Uterus (tissue), 3 donors: ENCODE measurements at regions not wholly inside any gene's neighbourhood (a gene's known extent, or its start where the extent isn't known, plus 50 kb on each side); places are given as distances from the start of the nearest gene placed in this dataset.

ENCODE experiments used
- DNase-seq, 2 donors: peaks; one replicate each; pipeline ENCODE4 v3.0.0-alpha.2; 2019 to 2020
- H3K27ac ChIP-seq, 2 donors: fragments of 200-600 bp; sonication (generic); 1 replicate in 1 of 2; 2 replicates in 1 of 2; pipeline ENCODE4 v1.5.1; 2016 to 2018
- H3K27me3 ChIP-seq, 2 donors: fragments of 200-600 bp; sonication (generic); one replicate each; pipeline ENCODE4 v1.5.1; 2018 to 2019; ENCODE audit warnings: control low read depth in 1 of 2
- H3K36me3 ChIP-seq, 2 donors: fragments of 200-600 bp; sonication (generic); one replicate each; pipeline ENCODE4 v1.5.1; 2019; ENCODE audit warnings: control low read depth in 1 of 2
- H3K4me1 ChIP-seq, 2 donors: fragments of 200-600 bp; sonication (generic); one replicate each; pipeline ENCODE4 v1.5.1; 2018 to 2019; ENCODE audit warnings: control low read depth in 1 of 2
- H3K4me3 ChIP-seq, 2 donors: fragments of 200-600 bp; sonication (generic); 1 replicate in 1 of 2; 2 replicates in 1 of 2; pipeline ENCODE4 v1.5.1; 2018 to 2019; ENCODE audit warnings: mild to moderate bottlenecking in 1 of 2
- H3K9me3 ChIP-seq, 2 donors: fragments of 200-600 bp; sonication (generic); one replicate each; pipeline ENCODE4 v1.5.1; 2019; ENCODE audit warnings: control low read depth in 1 of 2
- POLR2A ChIP-seq, 2 donors: fragments of 450-650 bp; IDR thresholded peaks; one replicate each; pipeline ENCODE4 v1.6.1; 2016; ENCODE audit warnings: antibody characterized with exemption in 2 of 2, mild to moderate bottlenecking in 1 of 2, moderate library complexity in 1 of 2
- intact Hi-C: fragments of 100-400 bp; cut with DNase I; formaldehyde crosslinking; loops from one replicate; pipeline ENCODE4 v1.15.1; 2023; ENCODE audit warnings: low total_unique reads
- TF ChIP-seq, protein P1 (sequence below), 4 experiments: fragments of 200-600 bp in 2 of 4; fragments of 450-650 bp in 2 of 4; sonication (generic) in 2 of 4; IDR thresholded peaks; one replicate each; pipeline ENCODE4 v1.5.1; 2016 to 2019; ENCODE audit warnings: antibody characterized with exemption in 4 of 4, mild to moderate bottlenecking in 2 of 4, moderate library complexity in 1 of 4
- donor health status: DM: yes; HTN: yes; CAD: no.

DNA sequence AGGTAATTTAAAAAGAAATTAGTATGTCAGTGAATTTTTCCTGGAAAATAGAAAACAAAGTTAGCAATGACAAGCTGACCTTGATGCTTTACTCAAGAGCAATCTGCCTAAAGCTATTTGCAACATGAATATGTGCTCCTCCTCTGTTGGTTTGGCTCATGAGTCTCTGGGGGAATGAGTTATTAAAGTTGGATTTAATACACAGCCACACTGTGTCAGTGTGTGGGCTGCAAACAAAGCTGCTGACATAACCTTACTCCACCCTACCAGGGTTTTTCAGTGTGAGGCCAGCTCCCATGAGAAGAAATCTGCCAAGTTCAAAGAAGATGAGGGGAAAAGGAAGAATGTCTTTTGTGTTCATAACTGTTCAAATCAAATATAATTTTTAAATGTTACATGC, 280.5 kb downstream of the TLL1 start:
- intact Hi-C loops, result no loop called here
- no peak for DNase-seq
- Histone ChIP-seq H3K27ac (no peak overlapping the region), H3K4me1 (no peaks in the 10 kb centered on the region), H3K36me3 (no peaks in the 10 kb centered on the region), H3K4me3 (no peak overlapping the region), H3K27me3 (no peaks in the 10 kb centered on the region), H3K9me3 (no peaks in the 10 kb centered on the region)
- TF ChIP-seq, protein P1, sequence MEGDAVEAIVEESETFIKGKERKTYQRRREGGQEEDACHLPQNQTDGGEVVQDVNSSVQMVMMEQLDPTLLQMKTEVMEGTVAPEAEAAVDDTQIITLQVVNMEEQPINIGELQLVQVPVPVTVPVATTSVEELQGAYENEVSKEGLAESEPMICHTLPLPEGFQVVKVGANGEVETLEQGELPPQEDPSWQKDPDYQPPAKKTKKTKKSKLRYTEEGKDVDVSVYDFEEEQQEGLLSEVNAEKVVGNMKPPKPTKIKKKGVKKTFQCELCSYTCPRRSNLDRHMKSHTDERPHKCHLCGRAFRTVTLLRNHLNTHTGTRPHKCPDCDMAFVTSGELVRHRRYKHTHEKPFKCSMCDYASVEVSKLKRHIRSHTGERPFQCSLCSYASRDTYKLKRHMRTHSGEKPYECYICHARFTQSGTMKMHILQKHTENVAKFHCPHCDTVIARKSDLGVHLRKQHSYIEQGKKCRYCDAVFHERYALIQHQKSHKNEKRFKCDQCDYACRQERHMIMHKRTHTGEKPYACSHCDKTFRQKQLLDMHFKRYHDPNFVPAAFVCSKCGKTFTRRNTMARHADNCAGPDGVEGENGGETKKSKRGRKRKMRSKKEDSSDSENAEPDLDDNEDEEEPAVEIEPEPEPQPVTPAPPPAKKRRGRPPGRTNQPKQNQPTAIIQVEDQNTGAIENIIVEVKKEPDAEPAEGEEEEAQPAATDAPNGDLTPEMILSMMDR (IDR thresholded peaks at IDR 0.05), result no peak
- no peak for TF ChIP-seq POLR2A (IDR thresholded peaks at IDR 0.05)

DNA sequence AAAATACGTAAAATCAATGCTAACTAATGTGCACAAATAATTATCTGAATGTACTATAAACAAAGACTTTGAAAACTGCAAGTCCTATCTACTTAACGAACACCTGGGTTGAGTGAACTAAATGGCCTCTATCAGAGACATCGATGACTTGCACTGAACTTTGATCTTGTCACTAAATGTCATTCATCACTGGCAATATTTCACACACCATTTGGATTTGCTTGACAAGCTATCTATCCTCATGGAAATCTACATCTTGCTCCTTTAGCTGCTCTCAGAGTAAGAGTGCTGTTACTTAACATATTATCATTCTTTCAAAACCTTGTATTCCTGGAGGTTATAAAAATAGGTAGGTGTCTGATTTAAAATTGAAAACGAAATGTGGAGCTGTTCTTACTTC, 289.3 kb downstream of the TLL1 start:
- H3K4me1 ChIP-seq, result no peaks in the 10 kb centered on the region
- no peak overlapping the region for H3K4me3 ChIP-seq
- no peak for DNase-seq
- H3K27ac ChIP-seq, result no peak overlapping the region
- no peaks in the 10 kb centered on the region for H3K36me3 ChIP-seq
- intact Hi-C loops, result no loop called here
- no peak for TF ChIP-seq POLR2A (IDR thresholded peaks at IDR 0.05)
- TF ChIP-seq, protein P1 (IDR thresholded peaks at IDR 0.05), result no peak
- no peaks in the 10 kb centered on the region for H3K27me3 ChIP-seq
- no peaks in the 10 kb centered on the region for H3K9me3 ChIP-seq

DNA sequence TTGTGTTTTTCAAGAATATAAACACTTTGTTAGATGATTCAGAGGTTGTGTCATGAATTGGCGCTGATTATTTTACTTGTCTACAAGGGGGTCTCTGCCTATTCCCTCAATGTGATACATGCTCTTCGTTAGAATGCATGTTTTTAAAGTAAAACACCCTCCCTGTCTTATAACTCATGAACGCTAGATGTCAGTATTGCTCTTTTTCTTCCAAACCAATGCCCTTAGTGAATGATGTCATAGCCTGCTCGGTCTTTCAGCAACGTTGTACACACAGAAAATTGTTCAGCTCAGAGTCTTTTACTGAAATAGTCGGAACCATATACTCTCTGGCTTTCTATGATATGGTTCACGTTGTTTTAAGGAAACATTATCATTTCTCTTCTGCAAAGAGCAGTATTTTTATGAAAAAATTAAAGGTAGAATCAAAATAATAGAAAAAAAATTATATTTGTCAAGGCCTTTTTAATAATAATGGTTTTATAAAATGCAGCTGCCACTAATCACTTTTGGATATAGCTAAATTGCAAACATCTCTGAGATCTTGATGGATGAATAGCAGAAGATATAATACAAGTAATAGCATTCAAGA, 292.9 kb downstream of the TLL1 start:
- H3K4me3 ChIP-seq, result no peak overlapping the region
- H3K36me3 ChIP-seq, result no peaks in the 10 kb centered on the region
- no peak for TF ChIP-seq POLR2A (IDR thresholded peaks at IDR 0.05)
- TF ChIP-seq, protein P1 (IDR thresholded peaks at IDR 0.05), result peak; percentile 59 to 67 (median 62)
- no peaks in the 10 kb centered on the region for H3K27me3 ChIP-seq
- no peaks in the 10 kb centered on the region for H3K9me3 ChIP-seq
- intact Hi-C loops, result no loop called here
- no peak overlapping the region for H3K27ac ChIP-seq
- H3K4me1 ChIP-seq, result no peaks in the 10 kb centered on the region
- DNase-seq, result no peak

DNA sequence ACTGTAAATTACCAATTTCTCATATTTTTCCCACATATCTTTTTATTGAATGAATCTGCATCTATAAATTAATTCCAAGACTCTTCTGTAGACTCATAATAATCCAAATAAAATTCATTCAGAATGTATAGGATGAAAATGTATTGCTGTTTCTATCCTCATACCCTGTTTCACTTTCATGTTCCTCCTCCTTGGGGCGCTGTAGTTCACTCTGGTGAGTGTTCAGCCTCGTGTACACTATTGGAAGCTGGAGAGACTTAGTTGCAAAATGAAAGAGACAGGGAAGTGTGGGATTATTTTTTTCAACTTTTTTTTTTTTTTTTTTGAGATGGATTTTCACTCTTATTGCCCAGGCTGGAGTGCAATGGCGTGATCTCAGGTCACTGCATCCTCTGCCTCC, 296.1 kb downstream of the TLL1 start:
- Histone ChIP-seq H3K4me1 (no peaks in the 10 kb centered on the region), H3K27ac (no peak overlapping the region), H3K4me3 (no peak overlapping the region), H3K9me3 (no peaks in the 10 kb centered on the region), H3K27me3 (no peaks in the 10 kb centered on the region), H3K36me3 (no peaks in the 10 kb centered on the region)
- intact Hi-C loops, result no loop called here
- DNase-seq, result no peak
- TF ChIP-seq POLR2A (IDR thresholded peaks at IDR 0.05), result no peak
- TF ChIP-seq, protein P1 (IDR thresholded peaks at IDR 0.05), result no peak

DNA sequence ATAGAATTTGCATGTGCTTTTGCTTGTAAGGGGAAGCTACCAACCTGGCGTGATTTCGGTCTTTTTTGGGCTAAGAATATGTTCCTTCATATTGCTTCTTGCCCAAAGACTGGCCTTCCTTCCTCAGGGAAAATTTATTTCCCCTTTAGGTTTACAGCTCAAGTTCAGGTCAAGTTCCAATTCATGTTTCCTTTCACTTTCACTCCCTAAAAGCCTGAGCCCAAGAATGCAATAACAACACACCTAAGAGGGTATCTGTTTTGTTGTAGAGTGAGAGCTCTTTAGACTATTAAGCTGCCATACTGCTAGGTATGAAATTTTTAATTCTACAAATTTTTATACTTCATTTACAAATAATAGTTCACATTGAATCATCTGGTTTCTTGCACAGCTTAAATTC, 299.6 kb downstream of the TLL1 start:
- no peak for TF ChIP-seq POLR2A (IDR thresholded peaks at IDR 0.05)
- TF ChIP-seq, protein P1 (IDR thresholded peaks at IDR 0.05), result no peak
- Histone ChIP-seq H3K27ac (no peak overlapping the region), H3K4me1 (no peaks in the 10 kb centered on the region), H3K36me3 (no peaks in the 10 kb centered on the region), H3K9me3 (no peaks in the 10 kb centered on the region), H3K27me3 (no peaks in the 10 kb centered on the region), H3K4me3 (no peak overlapping the region)
- intact Hi-C loops, result no loop called here
- no peak for DNase-seq
